Natural killer cell (primary cell): ENCODE measurements at regions not wholly inside any gene's neighbourhood (a gene's known extent, or its start where the extent isn't known, plus 50 kb on each side); places are given as distances from the start of the nearest gene placed in this dataset.

Source experiments
- ATAC-seq, 3 donors: fragments of 150-1000 bp in 2 of 3; fragments of 200-7000 bp in 1 of 3; cut with Tn5 transposase; 1 replicate in 1 of 3; 2 replicates in 2 of 3; pipeline ENCODE4 v1.10.0; 2021; ENCODE audit warnings: mild to moderate bottlenecking in 2 of 3, moderate library complexity in 2 of 3
- DNase-seq, 2 donors: peaks; one replicate each; pipeline versions ENCODE4 v3.0.0 to v3.0.0-alpha.2; 2013 to 2021; ENCODE audit warnings: mixed read lengths in 1 of 2
- H3K27ac ChIP-seq: one replicate; pipeline ENCODE4 v1.5.1; 2013; ENCODE audit warnings: mild to moderate bottlenecking, low read length
- H3K27me3 ChIP-seq: one replicate; pipeline ENCODE4 v1.6.1; 2013; ENCODE audit warnings: low read length; ENCODE audit not compliant: control insufficient read depth, insufficient read depth
- H3K36me3 ChIP-seq: one replicate; pipeline ENCODE4 v1.6.1; 2013; ENCODE audit warnings: low read length; ENCODE audit not compliant: control insufficient read depth, insufficient read depth
- H3K4me1 ChIP-seq: one replicate; pipeline ENCODE4 v1.6.1; 2013; ENCODE audit warnings: low read length; ENCODE audit not compliant: control insufficient read depth, insufficient read depth
- H3K4me3 ChIP-seq: one replicate; pipeline ENCODE4 v1.5.1; 2013; ENCODE audit warnings: low read length
- H3K9me3 ChIP-seq: one replicate; pipeline ENCODE4 v1.6.1; 2013; ENCODE audit warnings: low read length; ENCODE audit not compliant: control insufficient read depth, insufficient read depth
- H3K27ac Mint-ChIP-seq, 2 donors: one replicate each; pipeline ENCODE4 v1.8.0; 2022; ENCODE audit warnings: mild to moderate bottlenecking in 2 of 2, mixed read lengths in 2 of 2, moderate library complexity in 1 of 2
- H3K27me3 Mint-ChIP-seq, 2 donors: one replicate each; pipeline ENCODE4 v1.8.0; 2022; ENCODE audit warnings: low read depth in 2 of 2, mixed read lengths in 2 of 2
- H3K36me3 Mint-ChIP-seq: one replicate; pipeline ENCODE4 v1.8.0; 2022; ENCODE audit warnings: mixed read lengths
- H3K4me1 Mint-ChIP-seq, 2 donors: one replicate each; pipeline ENCODE4 v1.8.0; 2022; ENCODE audit warnings: mixed read lengths in 2 of 2
- H3K4me3 Mint-ChIP-seq: one replicate; pipeline ENCODE4 v1.8.0; 2022; ENCODE audit warnings: mild to moderate bottlenecking, moderate library complexity, mixed read lengths
- H3K9me3 Mint-ChIP-seq, 2 donors: one replicate each; pipeline ENCODE4 v1.8.0; 2022; ENCODE audit warnings: mixed read lengths in 2 of 2
- CTCF ChIP-seq: fragments of 200-600 bp; IDR thresholded peaks from one replicate; pipeline ENCODE4 v1.8.0; 2022; ENCODE audit warnings: antibody characterized with exemption
- WGBS: methylation state at CpG from one replicate; pipeline ENCODE4 v1.1.7; 2013; ENCODE audit warnings: missing lambda C conversion rate; ENCODE audit not compliant: insufficient coverage; 5-methylcytosine and 5-hydroxymethylcytosine counted together
- intact Hi-C: fragments of 100-400 bp; cut with micrococcal nuclease; formaldehyde crosslinking; loops from one replicate; pipeline ENCODE4 v1.14.2; 2022

DNA sequence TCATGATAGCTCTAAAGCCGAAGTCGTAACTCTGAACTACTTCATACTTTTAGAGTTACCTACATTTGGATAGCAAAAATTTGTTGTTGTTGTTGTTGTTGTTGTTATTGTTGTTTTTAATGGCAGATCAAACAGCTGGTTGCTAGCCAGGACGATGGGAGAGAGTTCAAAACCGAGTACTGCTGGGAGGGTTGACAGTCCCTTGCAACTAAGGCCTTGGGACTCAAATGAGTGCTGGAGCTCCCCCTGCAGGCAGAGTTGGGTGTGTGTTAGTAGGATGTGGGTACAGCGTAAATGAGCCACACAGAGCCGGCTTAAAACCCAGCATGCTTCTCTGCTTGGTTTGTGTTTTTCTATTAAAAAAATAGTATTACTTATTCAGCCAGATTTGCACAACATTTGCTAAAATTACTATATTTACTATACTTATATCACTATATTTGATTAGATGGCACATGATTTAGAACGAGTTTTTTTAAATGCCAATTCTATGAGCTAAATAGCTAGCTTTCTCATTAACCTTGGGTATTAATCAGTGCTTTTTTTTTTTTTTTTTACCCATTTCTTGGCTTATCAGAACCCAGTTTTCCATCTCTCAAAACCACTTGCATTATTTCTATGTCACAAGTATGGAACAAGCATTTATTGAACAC lies 129.2 kb upstream of the SYT6 start:
- DNase-seq (peak; percentile 82 to 93), ATAC-seq (peak; percentile 94 to 100 (median 100))
- no peaks in the 10 kb centered on the region for H3K9me3 Mint-ChIP-seq
- WGBS, result 27% methylated on average over 3 of the region's 7 CpGs
- Histone ChIP-seq H3K9me3 (no peaks in the 10 kb centered on the region), H3K27me3 (no peaks in the 10 kb centered on the region), H3K36me3 (no peaks in the 10 kb centered on the region), H3K4me3 (no peak overlapping the region), H3K4me1 (peaks cover 8% of the 10 kb centered on the region), H3K27ac (no peak overlapping the region)
- H3K4me1 Mint-ChIP-seq, result peaks cover 41 to 42% of the 10 kb centered on the region in 2 donors
- H3K27ac Mint-ChIP-seq, result no peak overlapping the region
- H3K27me3 Mint-ChIP-seq, result no peaks in the 10 kb centered on the region
- no peak overlapping the region for H3K4me3 Mint-ChIP-seq
- no peaks in the 10 kb centered on the region for H3K36me3 Mint-ChIP-seq
- intact Hi-C loops, result loop anchor here (1.0 to 5.0 kb wide), 2 partner anchors 305 to 446 kb away; no protein-coding TSS in a partner anchor
- peak; percentile 81 for TF ChIP-seq CTCF

GRCh38 chr1:114278911-114279310 lies 125.2 kb upstream of the SYT6 start:
- Histone ChIP-seq H3K27ac (no peak overlapping the region), H3K4me3 (no peak overlapping the region), H3K36me3 (no peaks in the 10 kb centered on the region), H3K9me3 (no peaks in the 10 kb centered on the region), H3K27me3 (peaks cover 2% of the 10 kb centered on the region), H3K4me1 (peaks cover 4% of the 10 kb centered on the region)
- no peak for DNase-seq
- Mint-ChIP-seq H3K4me1 (peaks cover 21% of the 10 kb centered on the region in 2 donors), H3K4me3 (no peak overlapping the region), H3K36me3 (no peaks in the 10 kb centered on the region), H3K9me3 (no peaks in the 10 kb centered on the region), H3K27ac (no peak overlapping the region), H3K27me3 (peaks cover 7 to 9% of the 10 kb centered on the region in 2 donors)
- intact Hi-C loops, result no loop called here
- WGBS, result 77% methylated on average over 3 of the region's 3 CpGs
- no peak for TF ChIP-seq CTCF
- ATAC-seq, result no peak

DNA sequence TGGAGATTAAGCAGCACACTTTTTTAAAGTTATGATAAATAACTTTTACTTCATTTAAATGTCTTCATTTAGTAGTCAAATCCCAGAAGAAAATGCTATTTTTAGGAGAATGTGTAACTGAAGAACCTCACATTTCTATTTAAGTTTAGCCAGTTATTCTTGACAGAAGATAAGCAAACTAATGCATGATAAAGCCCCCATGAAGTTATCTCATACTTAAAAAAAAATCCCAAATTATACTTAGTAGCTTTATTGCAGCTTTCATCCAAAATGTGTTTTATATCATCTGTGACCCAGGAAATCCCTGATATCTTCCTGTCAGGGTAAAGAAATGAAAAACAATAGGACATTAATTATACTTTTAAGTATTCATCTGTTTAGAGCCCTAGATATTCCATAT lies 124.8 kb upstream of the SYT6 start:
- ATAC-seq, result no peak
- no peak for DNase-seq
- Histone ChIP-seq H3K4me1 (peaks cover 4% of the 10 kb centered on the region), H3K27ac (no peak overlapping the region), H3K36me3 (no peaks in the 10 kb centered on the region), H3K9me3 (no peaks in the 10 kb centered on the region), H3K27me3 (peaks cover 2% of the 10 kb centered on the region), H3K4me3 (no peak overlapping the region)
- TF ChIP-seq CTCF, result no peak
- Mint-ChIP-seq H3K27me3 (peaks cover 7 to 9% of the 10 kb centered on the region in 2 donors), H3K9me3 (no peaks in the 10 kb centered on the region), H3K36me3 (no peaks in the 10 kb centered on the region), H3K4me1 (peaks cover 16 to 17% of the 10 kb centered on the region in 2 donors), H3K27ac (no peak overlapping the region), H3K4me3 (no peak overlapping the region)
- intact Hi-C loops, result no loop called here
